HG03342 (cell line): ENCODE measurements at regions not wholly inside any gene's neighbourhood (a gene's known extent, or its start where the extent isn't known, plus 50 kb on each side); places are given as distances from the start of the nearest gene placed in this dataset.
"Not testable (repeated sequence)": the region's sequence is repeated elsewhere in the genome, so short reads cannot be mapped to it uniquely, and the experiment has no call there.

Experiments
- ATAC-seq: cut with Tn5 transposase; IDR thresholded peaks from one replicate; pipeline ENCODE4 v1.9.1; 2021; ENCODE audit warnings: mild to moderate bottlenecking, moderate library complexity; ENCODE audit not compliant: unreplicated experiment

GRCh38 chr9:124084087-124084486 is 72.5 kb downstream of the LHX2 start:
- no peak for ATAC-seq

GRCh38 chr9:124087226-124087625 is 75.7 kb downstream of the LHX2 start:
- no peak for ATAC-seq

- ATAC-seq, result no peak
Measured at GRCh38 chr9:124088476-124088837, 76.9 kb downstream of the LHX2 start.

GRCh38 chr9:124089631-124090488 is 78.3 kb downstream of the LHX2 start:
- not testable (repeated sequence) for ATAC-seq

GRCh38 chr9:124098141-124098905 is 86.8 kb downstream of the LHX2 start:
- no peak for ATAC-seq

GRCh38 chr9:124099860-124100259 is 88.3 kb downstream of the LHX2 start:
- ATAC-seq, result no peak

GRCh38 chr9:124101215-124101968 is 89.8 kb downstream of the LHX2 start:
- no peak for ATAC-seq

- no peak for ATAC-seq
Measured at GRCh38 chr9:124101969-124102345, 90.4 kb downstream of the LHX2 start.

GRCh38 chr9:124102363-124102762 is 90.8 kb downstream of the LHX2 start:
- no peak for ATAC-seq

- no peak for ATAC-seq
Measured at GRCh38 chr9:124105266-124105665, 93.7 kb downstream of the LHX2 start.

GRCh38 chr9:124108216-124108615 is 96.6 kb downstream of the LHX2 start:
- no peak for ATAC-seq

- no peak for ATAC-seq
Measured at GRCh38 chr9:124110307-124110915, 98.8 kb downstream of the LHX2 start.

- no peak for ATAC-seq
Measured at GRCh38 chr9:124116683-124117363, 105.3 kb downstream of the LHX2 start.

- no peak for ATAC-seq
Measured at GRCh38 chr9:124118894-124119293, 107.3 kb downstream of the LHX2 start.

GRCh38 chr9:124120272-124120671 is 108.7 kb downstream of the LHX2 start:
- ATAC-seq, result no peak

- no peak for ATAC-seq
Measured at GRCh38 chr9:124121725-124122124, 110.2 kb downstream of the LHX2 start.

- ATAC-seq, result no peak
Measured at GRCh38 chr9:124122321-124122720, 110.8 kb downstream of the LHX2 start.

- ATAC-seq, result no peak
Measured at GRCh38 chr9:124122813-124123462, 111.4 kb downstream of the LHX2 start.

- not testable (repeated sequence) for ATAC-seq
Measured at GRCh38 chr9:124123621-124124020, 112.1 kb downstream of the LHX2 start.
